ENCODE measurements at regions not wholly inside any gene's neighbourhood (a gene's known extent, or its start where the extent isn't known, plus 50 kb on each side); places are given as distances from the start of the nearest gene placed in this dataset.

GRCh38 chrX:6861456-6861855 lies 286.1 kb upstream of the STS start:
- no peak for FAIRE-seq
- no peak for DNase-seq (ENCODE audit: insufficient read length, low spot score)
- TF ChIP-seq POLR2A (IDR thresholded peaks at IDR 0.05; ENCODE audit: low read depth, low read length), result no peak

GRCh38 chrX:6857749-6858148 lies 289.8 kb upstream of the STS start:
- DNase-seq (ENCODE audit: insufficient read length, low spot score) (no peak), FAIRE-seq (no peak)
- no peak for TF ChIP-seq POLR2A (IDR thresholded peaks at IDR 0.05; ENCODE audit: low read depth, low read length)

GRCh38 chrX:6856471-6856870 lies 291.0 kb upstream of the STS start:
- FAIRE-seq, result no peak
- TF ChIP-seq POLR2A (IDR thresholded peaks at IDR 0.05; ENCODE audit: low read depth, low read length), result no peak
- no peak for DNase-seq (ENCODE audit: insufficient read length, low spot score)

- FAIRE-seq, result no peak
- DNase-seq (ENCODE audit: insufficient read length, low spot score), result no peak
- TF ChIP-seq POLR2A (IDR thresholded peaks at IDR 0.05; ENCODE audit: low read depth, low read length), result no peak
These were observed 294.6 kb upstream of the STS start for GRCh38 chrX:6852869-6853268.

- FAIRE-seq, result no peak
- DNase-seq (ENCODE audit: insufficient read length, low spot score), result no peak
- no peak for TF ChIP-seq POLR2A (IDR thresholded peaks at IDR 0.05; ENCODE audit: low read depth, low read length)
These were observed 295.4 kb upstream of the STS start for GRCh38 chrX:6852121-6852520.

- no peak for FAIRE-seq
- DNase-seq (ENCODE audit: insufficient read length, low spot score), result no peak
- no peak for TF ChIP-seq POLR2A (IDR thresholded peaks at IDR 0.05; ENCODE audit: low read depth, low read length)
These were observed 296.4 kb upstream of the STS start for GRCh38 chrX:6851140-6851539.

- FAIRE-seq (no peak), DNase-seq (ENCODE audit: insufficient read length, low spot score) (no peak)
- no peak for TF ChIP-seq POLR2A (IDR thresholded peaks at IDR 0.05; ENCODE audit: low read depth, low read length)
These were observed 297.6 kb upstream of the STS start for GRCh38 chrX:6849716-6850414.

GRCh38 chrX:6832619-6833018 lies 297.7 kb upstream of the VCX3A start:
- DNase-seq (ENCODE audit: insufficient read length, low spot score) (no peak), FAIRE-seq (no peak)
- no peak for TF ChIP-seq POLR2A (IDR thresholded peaks at IDR 0.05; ENCODE audit: low read depth, low read length)

GRCh38 chrX:6826856-6827255 lies 291.9 kb upstream of the VCX3A start:
- no peak for TF ChIP-seq POLR2A (IDR thresholded peaks at IDR 0.05; ENCODE audit: low read depth, low read length)
- no peak for DNase-seq (ENCODE audit: insufficient read length, low spot score)
- FAIRE-seq, result no peak

GRCh38 chrX:6821730-6822129 lies 286.8 kb upstream of the VCX3A start:
- DNase-seq (ENCODE audit: insufficient read length, low spot score) (no peak), FAIRE-seq (no peak)
- no peak for TF ChIP-seq POLR2A (IDR thresholded peaks at IDR 0.05; ENCODE audit: low read depth, low read length)

- FAIRE-seq (no peak), DNase-seq (ENCODE audit: insufficient read length, low spot score) (no peak)
- no peak for TF ChIP-seq POLR2A (IDR thresholded peaks at IDR 0.05; ENCODE audit: low read depth, low read length)
These were observed 279.0 kb upstream of the VCX3A start for GRCh38 chrX:6813836-6814370.

GRCh38 chrX:6812087-6812486 lies 277.2 kb upstream of the VCX3A start:
- FAIRE-seq (no peak), DNase-seq (ENCODE audit: insufficient read length, low spot score) (no peak)
- TF ChIP-seq POLR2A (IDR thresholded peaks at IDR 0.05; ENCODE audit: low read depth, low read length), result no peak

GRCh38 chrX:6810776-6811175 lies 275.9 kb upstream of the VCX3A start:
- DNase-seq (ENCODE audit: insufficient read length, low spot score) (no peak), FAIRE-seq (no peak)

GRCh38 chrX:6803607-6804006 lies 268.7 kb upstream of the VCX3A start:
- no peak for DNase-seq (ENCODE audit: insufficient read length, low spot score)
- FAIRE-seq, result no peak
- TF ChIP-seq POLR2A (IDR thresholded peaks at IDR 0.05; ENCODE audit: low read depth, low read length), result no peak

More at GRCh38 chrX:6810776-6811175, 275.9 kb upstream of the VCX3A start:
- no peak for TF ChIP-seq POLR2A (IDR thresholded peaks at IDR 0.05; ENCODE audit: low read depth, low read length)

GRCh38 chrX:6793000-6793399 lies 258.1 kb upstream of the VCX3A start:
- no peak for TF ChIP-seq POLR2A (IDR thresholded peaks at IDR 0.05; ENCODE audit: low read depth, low read length)
- DNase-seq (ENCODE audit: insufficient read length, low spot score) (no peak), FAIRE-seq (no peak)

Data from H54 (cell line).